ENCODE measurements at regions not wholly inside any gene's neighbourhood (a gene's known extent, or its start where the extent isn't known, plus 50 kb on each side); places are given as distances from the start of the nearest gene placed in this dataset.
"Not testable (repeated sequence)": the region's sequence is repeated elsewhere in the genome, so short reads cannot be mapped to it uniquely, and the experiment has no call there.

DNA sequence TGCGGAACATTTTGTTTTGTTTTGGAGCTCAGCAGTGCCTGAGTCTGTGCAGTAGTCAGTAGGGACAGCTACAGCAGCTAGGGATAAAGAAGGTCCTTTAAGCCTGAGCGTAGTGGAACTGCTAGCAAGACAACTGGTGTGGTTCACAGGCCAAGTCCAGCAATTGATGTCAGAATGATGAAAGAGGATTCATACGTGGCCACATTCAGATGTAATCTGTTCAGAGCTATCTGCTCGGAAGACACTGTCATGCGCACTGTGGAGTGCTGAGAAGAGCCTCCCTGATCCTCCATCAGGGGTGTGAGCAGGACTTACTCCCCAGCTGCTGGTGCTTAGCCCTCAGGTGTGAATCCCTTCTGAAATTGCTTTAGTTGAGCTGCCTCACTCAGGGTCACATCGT lies 79.6 kb upstream of the ANKRD1 start:
- no peaks in the 10 kb centered on the region for H4K20me1 ChIP-seq (ENCODE audit: insufficient read depth, low read length, poor library complexity, severe bottlenecking)
- H3K9ac ChIP-seq (ENCODE audit: low read depth, low read length, poor library complexity, severe bottlenecking), result no peak overlapping the region
- H3K4me2 ChIP-seq (ENCODE audit: low read depth, low read length, poor library complexity, severe bottlenecking), result no peak overlapping the region
- H3K9me2 ChIP-seq (replicated peaks; ENCODE audit: low read depth, low read length), result no peaks in the 10 kb centered on the region
- H3K36me3 ChIP-seq (ENCODE audit: insufficient read depth, low read length), result no peaks in the 10 kb centered on the region
- no peaks in the 10 kb centered on the region for H3K27me3 ChIP-seq (ENCODE audit: insufficient read depth, low read length, poor library complexity, severe bottlenecking)
- no peak for TF ChIP-seq EZH2phosphoT487 (IDR thresholded peaks at IDR 0.05; ENCODE audit: borderline replicate concordance)
- TF ChIP-seq, protein P1, sequence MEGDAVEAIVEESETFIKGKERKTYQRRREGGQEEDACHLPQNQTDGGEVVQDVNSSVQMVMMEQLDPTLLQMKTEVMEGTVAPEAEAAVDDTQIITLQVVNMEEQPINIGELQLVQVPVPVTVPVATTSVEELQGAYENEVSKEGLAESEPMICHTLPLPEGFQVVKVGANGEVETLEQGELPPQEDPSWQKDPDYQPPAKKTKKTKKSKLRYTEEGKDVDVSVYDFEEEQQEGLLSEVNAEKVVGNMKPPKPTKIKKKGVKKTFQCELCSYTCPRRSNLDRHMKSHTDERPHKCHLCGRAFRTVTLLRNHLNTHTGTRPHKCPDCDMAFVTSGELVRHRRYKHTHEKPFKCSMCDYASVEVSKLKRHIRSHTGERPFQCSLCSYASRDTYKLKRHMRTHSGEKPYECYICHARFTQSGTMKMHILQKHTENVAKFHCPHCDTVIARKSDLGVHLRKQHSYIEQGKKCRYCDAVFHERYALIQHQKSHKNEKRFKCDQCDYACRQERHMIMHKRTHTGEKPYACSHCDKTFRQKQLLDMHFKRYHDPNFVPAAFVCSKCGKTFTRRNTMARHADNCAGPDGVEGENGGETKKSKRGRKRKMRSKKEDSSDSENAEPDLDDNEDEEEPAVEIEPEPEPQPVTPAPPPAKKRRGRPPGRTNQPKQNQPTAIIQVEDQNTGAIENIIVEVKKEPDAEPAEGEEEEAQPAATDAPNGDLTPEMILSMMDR (conservative IDR thresholded peaks at IDR 0.05; ENCODE audit: low read length), result no peak
- no peak overlapping the region for H3K4me3 ChIP-seq (ENCODE audit: low read length, poor library complexity, severe bottlenecking)
- H3K9me3 ChIP-seq (ENCODE audit: insufficient read depth, low read depth, low read length), result no peaks in the 10 kb centered on the region
- no peaks in the 10 kb centered on the region for H3K4me1 ChIP-seq (ENCODE audit: insufficient read depth, low read length, poor library complexity, severe bottlenecking)
- H3F3A ChIP-seq (ENCODE audit: low read depth), result no peaks in the 10 kb centered on the region
- no peak overlapping the region for H2AFZ ChIP-seq (ENCODE audit: low read length)
- no peaks in the 10 kb centered on the region for H3K79me2 ChIP-seq (ENCODE audit: insufficient read depth, low read length)

DNA sequence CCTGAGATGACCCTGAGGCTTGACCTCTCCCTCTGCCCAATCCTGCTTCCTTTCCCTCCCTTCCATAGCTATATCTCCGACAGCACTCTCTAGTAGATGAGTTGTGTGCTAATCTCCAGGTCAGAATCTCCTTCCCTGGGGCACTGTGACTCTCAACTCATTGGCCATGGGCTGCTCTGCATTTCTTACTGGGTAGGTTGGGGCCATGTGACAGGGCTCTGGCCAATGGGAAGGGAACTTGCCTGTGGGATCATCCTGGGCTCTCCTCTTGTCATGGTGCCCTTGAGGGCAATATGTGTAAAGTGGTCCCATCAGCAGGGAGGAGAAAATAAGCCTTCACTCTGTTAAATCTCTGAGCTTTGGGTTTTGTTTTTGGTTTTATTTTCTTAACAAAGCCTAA lies 80.1 kb upstream of the ANKRD1 start:
- H3K9ac ChIP-seq (ENCODE audit: low read depth, low read length, poor library complexity, severe bottlenecking), result no peak overlapping the region
- no peak for TF ChIP-seq EZH2phosphoT487 (IDR thresholded peaks at IDR 0.05; ENCODE audit: borderline replicate concordance)
- TF ChIP-seq, protein P1 (conservative IDR thresholded peaks at IDR 0.05; ENCODE audit: low read length), result no peak
- no peak overlapping the region for H3K4me2 ChIP-seq (ENCODE audit: low read depth, low read length, poor library complexity, severe bottlenecking)
- H3K4me1 ChIP-seq (ENCODE audit: insufficient read depth, low read length, poor library complexity, severe bottlenecking), result no peaks in the 10 kb centered on the region
- H3K4me3 ChIP-seq (ENCODE audit: low read length, poor library complexity, severe bottlenecking), result no peak overlapping the region
- no peaks in the 10 kb centered on the region for H3K9me2 ChIP-seq (replicated peaks; ENCODE audit: low read depth, low read length)
- H2AFZ ChIP-seq (ENCODE audit: low read length), result no peak overlapping the region
- H4K20me1 ChIP-seq (ENCODE audit: insufficient read depth, low read length, poor library complexity, severe bottlenecking), result no peaks in the 10 kb centered on the region
- no peaks in the 10 kb centered on the region for H3K9me3 ChIP-seq (ENCODE audit: insufficient read depth, low read depth, low read length)
- H3K27me3 ChIP-seq (ENCODE audit: insufficient read depth, low read length, poor library complexity, severe bottlenecking), result no peaks in the 10 kb centered on the region
- no peaks in the 10 kb centered on the region for H3K36me3 ChIP-seq (ENCODE audit: insufficient read depth, low read length)
- no peaks in the 10 kb centered on the region for H3K79me2 ChIP-seq (ENCODE audit: insufficient read depth, low read length)
- H3F3A ChIP-seq (ENCODE audit: low read depth), result no peaks in the 10 kb centered on the region

DNA sequence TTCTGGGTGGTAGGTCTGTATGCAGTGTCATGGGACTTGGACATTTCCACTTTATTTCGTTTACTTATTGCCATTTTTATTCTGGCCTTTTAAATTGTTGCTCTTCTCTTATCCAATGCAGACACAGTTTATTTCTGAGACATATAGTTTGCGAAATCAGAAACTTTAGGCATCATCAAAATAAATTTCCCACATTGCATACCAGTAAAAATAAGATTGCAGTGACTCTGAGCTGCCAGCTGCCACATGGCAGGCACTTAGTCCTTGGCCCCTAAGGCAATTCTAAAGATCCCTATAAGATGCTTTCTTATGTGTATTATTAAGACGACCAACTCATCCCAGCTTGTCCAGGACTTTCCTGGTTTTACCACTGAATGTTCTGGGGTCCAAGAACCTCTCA lies 81.8 kb upstream of the ANKRD1 start:
- Histone ChIP-seq H3K27me3 (ENCODE audit: insufficient read depth, low read length, poor library complexity, severe bottlenecking) (no peaks in the 10 kb centered on the region), H3K9ac (ENCODE audit: low read depth, low read length, poor library complexity, severe bottlenecking) (no peak overlapping the region)
- TF ChIP-seq EZH2phosphoT487 (IDR thresholded peaks at IDR 0.05; ENCODE audit: borderline replicate concordance), result no peak
- TF ChIP-seq, protein P1 (conservative IDR thresholded peaks at IDR 0.05; ENCODE audit: low read length), result no peak

DNA sequence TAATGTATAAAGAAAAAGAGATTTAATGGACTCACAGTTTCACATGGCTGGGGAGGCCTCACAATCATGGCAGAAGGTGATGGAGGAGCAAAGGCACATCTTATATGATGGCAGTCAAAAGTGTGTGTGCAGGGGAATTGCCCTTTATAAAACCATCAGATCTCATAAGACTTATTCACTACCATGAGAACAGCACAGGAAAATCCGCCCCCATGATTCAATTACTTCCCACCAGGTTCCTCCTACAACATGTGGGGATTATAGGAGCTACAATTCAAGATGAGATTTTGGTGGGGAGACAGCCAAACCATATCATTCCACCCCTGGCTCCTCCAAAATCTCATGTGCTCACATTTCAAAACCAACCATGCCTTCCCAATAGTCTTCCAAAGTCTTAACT lies 82.5 kb upstream of the ANKRD1 start:
- not testable (repeated sequence) for H3K9me3 ChIP-seq (ENCODE audit: insufficient read depth, low read depth, low read length); H3K4me2 ChIP-seq (ENCODE audit: low read depth, low read length, poor library complexity, severe bottlenecking); H3K36me3 ChIP-seq (ENCODE audit: insufficient read depth, low read length); H3K79me2 ChIP-seq (ENCODE audit: insufficient read depth, low read length); H3K27me3 ChIP-seq (ENCODE audit: insufficient read depth, low read length, poor library complexity, severe bottlenecking); H3K9ac ChIP-seq (ENCODE audit: low read depth, low read length, poor library complexity, severe bottlenecking); H4K20me1 ChIP-seq (ENCODE audit: insufficient read depth, low read length, poor library complexity, severe bottlenecking); H3K4me3 ChIP-seq (ENCODE audit: low read length, poor library complexity, severe bottlenecking); H3K9me2 ChIP-seq (replicated peaks; ENCODE audit: low read depth, low read length); H3K4me1 ChIP-seq (ENCODE audit: insufficient read depth, low read length, poor library complexity, severe bottlenecking); H2AFZ ChIP-seq (ENCODE audit: low read length); H3F3A ChIP-seq (ENCODE audit: low read depth)

More for the DNA sequence above, 81.8 kb upstream of the ANKRD1 start:
- H3K4me3 ChIP-seq (ENCODE audit: low read length, poor library complexity, severe bottlenecking), result no peak overlapping the region
- no peak overlapping the region for H3K4me2 ChIP-seq (ENCODE audit: low read depth, low read length, poor library complexity, severe bottlenecking)
- H3K9me2 ChIP-seq (replicated peaks; ENCODE audit: low read depth, low read length), result no peaks in the 10 kb centered on the region
- peaks cover 10% of the 10 kb centered on the region for H3K4me1 ChIP-seq (ENCODE audit: insufficient read depth, low read length, poor library complexity, severe bottlenecking)
- no peaks in the 10 kb centered on the region for H3K9me3 ChIP-seq (ENCODE audit: insufficient read depth, low read depth, low read length)
- H3K36me3 ChIP-seq (ENCODE audit: insufficient read depth, low read length), result no peaks in the 10 kb centered on the region
- H3F3A ChIP-seq (ENCODE audit: low read depth), result no peaks in the 10 kb centered on the region
- H4K20me1 ChIP-seq (ENCODE audit: insufficient read depth, low read length, poor library complexity, severe bottlenecking), result no peaks in the 10 kb centered on the region
- no peaks in the 10 kb centered on the region for H3K79me2 ChIP-seq (ENCODE audit: insufficient read depth, low read length)
- no peak overlapping the region for H2AFZ ChIP-seq (ENCODE audit: low read length)

DNA sequence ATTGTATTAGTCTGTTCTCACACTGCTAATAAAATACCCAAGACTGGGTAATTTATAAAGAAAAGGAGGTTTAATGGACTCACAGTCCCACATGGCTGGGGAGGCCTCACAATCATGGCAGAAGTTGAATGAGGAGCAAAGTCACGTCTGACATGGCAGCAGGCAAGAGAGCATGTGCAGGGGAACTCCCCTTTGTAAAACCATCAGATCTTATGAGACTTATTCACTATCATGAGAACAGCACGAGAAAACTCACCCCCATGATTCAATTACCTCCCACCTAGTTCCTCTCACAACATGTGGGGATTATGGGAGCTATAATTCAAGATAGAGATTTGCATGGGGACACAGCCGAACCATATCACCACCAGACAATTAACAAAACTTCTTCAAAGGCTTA lies 84.4 kb upstream of the ANKRD1 start:
- H3K79me2 ChIP-seq (ENCODE audit: insufficient read depth, low read length); H3K9ac ChIP-seq (ENCODE audit: low read depth, low read length, poor library complexity, severe bottlenecking); H2AFZ ChIP-seq (ENCODE audit: low read length); H4K20me1 ChIP-seq (ENCODE audit: insufficient read depth, low read length, poor library complexity, severe bottlenecking); H3F3A ChIP-seq (ENCODE audit: low read depth); H3K9me2 ChIP-seq (replicated peaks; ENCODE audit: low read depth, low read length); H3K36me3 ChIP-seq (ENCODE audit: insufficient read depth, low read length); H3K4me2 ChIP-seq (ENCODE audit: low read depth, low read length, poor library complexity, severe bottlenecking); H3K4me1 ChIP-seq (ENCODE audit: insufficient read depth, low read length, poor library complexity, severe bottlenecking); H3K9me3 ChIP-seq (ENCODE audit: insufficient read depth, low read depth, low read length); H3K4me3 ChIP-seq (ENCODE audit: low read length, poor library complexity, severe bottlenecking); H3K27me3 ChIP-seq (ENCODE audit: insufficient read depth, low read length, poor library complexity, severe bottlenecking): not testable (repeated sequence)

Data from Loucy (cell line).